GM19395 (cell line): ENCODE measurements at regions not wholly inside any gene's neighbourhood (a gene's known extent, or its start where the extent isn't known, plus 50 kb on each side); places are given as distances from the start of the nearest gene placed in this dataset.
"Not testable (repeated sequence)": the region's sequence is repeated elsewhere in the genome, so short reads cannot be mapped to it uniquely, and the experiment has no call there.

Experiments used
- ATAC-seq: cut with Tn5 transposase; IDR thresholded peaks from one replicate; pipeline ENCODE4 v1.9.1; 2021; ENCODE audit warnings: mild to moderate bottlenecking, moderate library complexity; ENCODE audit not compliant: unreplicated experiment

- ATAC-seq = no peak
Measured at GRCh38 chr2:434625-435024, 146.7 kb upstream of the ALKAL2 start.

- ATAC-seq = no peak
Measured at GRCh38 chr2:433216-433615, 145.3 kb upstream of the ALKAL2 start.

- ATAC-seq = no peak
Measured at GRCh38 chr2:430291-431040, 142.6 kb upstream of the ALKAL2 start.

- ATAC-seq = no peak
Measured at GRCh38 chr2:429575-430254, 141.8 kb upstream of the ALKAL2 start.

GRCh38 chr2:429142-429541 lies 141.3 kb upstream of the ALKAL2 start:
- ATAC-seq = no peak

GRCh38 chr2:428591-428990 lies 140.7 kb upstream of the ALKAL2 start:
- no peak for ATAC-seq

- not testable (repeated sequence) for ATAC-seq
Measured at GRCh38 chr2:426696-427095, 138.8 kb upstream of the ALKAL2 start.

- ATAC-seq = no peak
Measured at GRCh38 chr2:425947-426346, 138.1 kb upstream of the ALKAL2 start.

- ATAC-seq = no peak
Measured at GRCh38 chr2:425243-425642, 137.4 kb upstream of the ALKAL2 start.

GRCh38 chr2:424306-425171 lies 136.6 kb upstream of the ALKAL2 start:
- ATAC-seq = no peak

GRCh38 chr2:423479-423878 lies 135.6 kb upstream of the ALKAL2 start:
- no peak for ATAC-seq

- ATAC-seq = no peak
Measured at GRCh38 chr2:422676-423435, 135.0 kb upstream of the ALKAL2 start.

GRCh38 chr2:421406-421805 lies 133.5 kb upstream of the ALKAL2 start:
- ATAC-seq = no peak

- ATAC-seq = no peak
Measured at GRCh38 chr2:419687-420317, 131.9 kb upstream of the ALKAL2 start.

GRCh38 chr2:417662-418061 lies 129.8 kb upstream of the ALKAL2 start:
- ATAC-seq = no peak

- no peak for ATAC-seq
Measured at GRCh38 chr2:417006-417405, 129.1 kb upstream of the ALKAL2 start.

GRCh38 chr2:415986-416610 lies 128.2 kb upstream of the ALKAL2 start:
- no peak for ATAC-seq

GRCh38 chr2:409523-409922 lies 121.6 kb upstream of the ALKAL2 start:
- no peak for ATAC-seq

- no peak for ATAC-seq
Measured at GRCh38 chr2:407630-408029, 119.7 kb upstream of the ALKAL2 start.

GRCh38 chr2:406876-407275 lies 119.0 kb upstream of the ALKAL2 start:
- no peak for ATAC-seq
